HCT116 (cell line): ENCODE measurements at regions not wholly inside any gene's neighbourhood (a gene's known extent, or its start where the extent isn't known, plus 50 kb on each side); places are given as distances from the start of the nearest gene placed in this dataset.

Experiments
- ATAC-seq: fragments of 200-7000 bp; cut with Tn5 transposase; 2 replicates; pipeline ENCODE4 v1.9.1; 2020; ENCODE audit warnings: mild to moderate bottlenecking, moderate library complexity
- BruUV-seq: library from RNA; stranded (reverse); fragments of 400-500 nt; replicated peaks from 2 replicates; lab custom pipeline; 2021; lab: Mats Ljungman, UMichigan
- CTCF ChIA-PET: fragments of 300-600 bp; sonication (Branson Sonifier 250); formaldehyde crosslinking; loops from one replicate; lab custom pipeline; 2021; ENCODE audit warnings: antibody characterized with exemption; lab: Charles Lee
- POLR2A ChIA-PET: fragments of 300-600, 350-600 bp; sonication (Branson Sonifier 250); formaldehyde crosslinking; loops from one replicate; lab custom pipeline; 2021; ENCODE audit warnings: antibody characterized with exemption; lab: Charles Lee
- RAD21 ChIA-PET, 2 experiments: fragments of 300-600 bp; sonication (Branson Sonifier 250); formaldehyde crosslinking; loops; one replicate each; lab custom pipeline; 2023; ENCODE audit warnings: low total read pairs in 2 of 2; ENCODE audit not compliant: uncharacterized antibody in 2 of 2, unreplicated experiment in 2 of 2, low non-redundant PET in 1 of 2; lab: Charles Lee
- DNase-seq: peaks from one replicate; pipeline ENCODE4 v3.0.0-alpha.2; 2010; ENCODE audit warnings: low read depth, low spot score
- H2AFZ ChIP-seq: fragments of 200-600 bp; shearing (Covaris generic), sonication (generic); 2 replicates; pipeline ENCODE4 v1.6.1; 2017; ENCODE audit warnings: low read depth, mixed run types, mixed read lengths, antibody characterized with exemption, low read length; ENCODE audit not compliant: poor library complexity, severe bottlenecking
- H3K27ac ChIP-seq: 2 replicates; pipeline ENCODE4 v1.5.1; 2012; ENCODE audit warnings: low read depth, low read length
- H3K27me3 ChIP-seq: fragments of 200-600 bp; sonication (generic); 2 replicates; pipeline ENCODE4 v1.6.1; 2016; ENCODE audit warnings: mixed run types, low read length, mixed read lengths; ENCODE audit not compliant: insufficient read depth
- H3K36me3 ChIP-seq, 2 experiments: fragments of 200-500 bp in 1 of 2; fragments of 200-600 bp in 1 of 2; sonication (Bioruptor generic) in 1 of 2; sonication (generic) in 1 of 2; 2 replicates each; pipeline versions ENCODE4 v1.5.1 to v1.6.1; 2014 to 2016; ENCODE audit warnings: low read length in 2 of 2, inconsistent platforms in 1 of 2, mixed read lengths in 1 of 2, mixed run types in 1 of 2; ENCODE audit not compliant: insufficient read depth in 2 of 2, control insufficient read depth in 1 of 2
- H3K4me1 ChIP-seq, 2 experiments: fragments of 200-600 bp in 1 of 2; sonication (generic) in 1 of 2; 2 replicates each; pipeline versions ENCODE4 v1.5.1 to v1.6.1; 2012 to 2017; ENCODE audit warnings: low read length in 2 of 2, inconsistent platforms in 1 of 2, mild to moderate bottlenecking in 1 of 2, mixed read lengths in 1 of 2, mixed run types in 1 of 2, moderate library complexity in 1 of 2; ENCODE audit not compliant: insufficient read depth in 2 of 2, control insufficient read depth in 1 of 2
- H3K4me2 ChIP-seq: fragments of 200-600 bp; sonication (generic); 2 replicates; pipeline ENCODE4 v1.6.1; 2017; ENCODE audit warnings: mixed run types, low read length, mixed read lengths
- H3K4me3 ChIP-seq, 2 experiments: fragments of 200-600 bp in 1 of 2; sonication (generic) in 1 of 2; replicated peaks in 1 of 2; 2 replicates each; pipeline ENCODE4 v1.5.1; 2011 to 2016; ENCODE audit warnings: low read length in 2 of 2, control low read depth in 1 of 2, low read depth in 1 of 2, mild to moderate bottlenecking in 1 of 2, mixed read lengths in 1 of 2, mixed run types in 1 of 2
- H3K79me2 ChIP-seq: fragments of 200-600 bp; sonication (generic); 2 replicates; pipeline ENCODE4 v1.6.1; 2017; ENCODE audit warnings: mild to moderate bottlenecking, mixed run types, low read length, moderate library complexity, mixed read lengths; ENCODE audit not compliant: insufficient read depth
- H3K9ac ChIP-seq: fragments of 200-600 bp; sonication (generic); 2 replicates; pipeline ENCODE4 v1.6.1; 2016; ENCODE audit warnings: low read length, mixed read lengths
- H3K9me2 ChIP-seq: fragments of 200-600 bp; sonication (generic), shearing (Covaris generic); 2 replicates; pipeline ENCODE4 v1.6.1; 2017; ENCODE audit warnings: mixed run types, mild to moderate bottlenecking, moderate library complexity; ENCODE audit not compliant: insufficient read depth
- H3K9me3 ChIP-seq, 2 experiments: fragments of 200-500 bp in 1 of 2; fragments of 200-600 bp in 1 of 2; sonication (Bioruptor generic) in 1 of 2; sonication (generic) in 1 of 2; 2 replicates each; pipeline ENCODE4 v1.6.1; 2014 to 2017; ENCODE audit warnings: low read length in 2 of 2, mixed read lengths in 2 of 2, inconsistent platforms in 1 of 2, low read depth in 1 of 2, mild to moderate bottlenecking in 1 of 2, mixed run types in 1 of 2, moderate library complexity in 1 of 2; ENCODE audit not compliant: control insufficient read depth in 1 of 2, insufficient read depth in 1 of 2
- H4K20me1 ChIP-seq: fragments of 200-600 bp; sonication (generic), shearing (Covaris generic); 2 replicates; pipeline ENCODE4 v1.6.1; 2017; ENCODE audit warnings: mixed run types, mild to moderate bottlenecking, moderate library complexity; ENCODE audit not compliant: insufficient read depth
- CBX3 ChIP-seq: IDR thresholded peaks from 2 replicates; pipeline ENCODE4 v1.6.1; 2012; ENCODE audit warnings: low read depth
- CTCF ChIP-seq, 3 experiments: fragments of 200-600 bp in 1 of 3; sonication (generic) in 1 of 3; IDR thresholded peaks in 2 of 3; conservative IDR thresholded peaks in 1 of 3; 2 replicates each; pipeline ENCODE4 v1.5.1; 2012 to 2017; ENCODE audit warnings: low read depth in 2 of 3, low read length in 2 of 3, antibody characterized with exemption in 1 of 3, borderline replicate concordance in 1 of 3, control low read depth in 1 of 3, mild to moderate bottlenecking in 1 of 3, mixed read lengths in 1 of 3, mixed run types in 1 of 3, moderate library complexity in 1 of 3; ENCODE audit not compliant: insufficient read depth in 1 of 3
- ELF1 ChIP-seq: IDR thresholded peaks from 2 replicates; pipeline ENCODE4 v1.6.1; 2012; ENCODE audit warnings: low read depth, borderline replicate concordance
- FOSL1 ChIP-seq: IDR thresholded peaks from 2 replicates; pipeline ENCODE4 v1.6.1; 2012; ENCODE audit warnings: low read depth
- POLR2AphosphoS5 ChIP-seq: IDR thresholded peaks from 2 replicates; pipeline ENCODE4 v1.6.1; 2011; ENCODE audit warnings: mild to moderate bottlenecking, low read depth, low read length, moderate library complexity
- RAD21 ChIP-seq: IDR thresholded peaks from 2 replicates; pipeline ENCODE4 v1.6.1; 2012; ENCODE audit warnings: low read depth, mild to moderate bottlenecking
- SP1 ChIP-seq: IDR thresholded peaks from 2 replicates; pipeline ENCODE4 v1.6.1; 2012; ENCODE audit warnings: low read depth
- SRF ChIP-seq: IDR thresholded peaks from 2 replicates; pipeline ENCODE4 v1.6.1; 2012; ENCODE audit warnings: low read depth
- ZBTB33 ChIP-seq: IDR thresholded peaks from 2 replicates; pipeline ENCODE4 v1.6.1; 2011; ENCODE audit warnings: mild to moderate bottlenecking, low read length, moderate library complexity; ENCODE audit not compliant: insufficient replicate concordance; ENCODE audit errors: extremely low read depth
- ZFX ChIP-seq: fragments of 450-650 bp; IDR thresholded peaks from 2 replicates; pipeline ENCODE4 v1.6.1; 2017
- intact Hi-C: fragments of 100-400 bp; cut with micrococcal nuclease; formaldehyde crosslinking; loops from 2 replicates; pipeline ENCODE4 v1.10.0; 2022

- TF ChIP-seq ZFX (no peak), SRF (no peak), ELF1 (no peak), RAD21 (no peak), FOSL1 (no peak)
Measured at GRCh38 chr5:20224046-20224445, 236.0 kb upstream of the CDH18 start (continued).

- Histone ChIP-seq H3K4me2 (no peak overlapping the region), H3K4me3 (no peak overlapping the region), H3K36me3 (no peaks in the 10 kb centered on the region), H3K9me2 (no peaks in the 10 kb centered on the region), H2AFZ (no peak overlapping the region), H3K9me3 (peaks cover 0 to 3% of the 10 kb centered on the region in 2 experiments; a peak in 2 of 4 replicates), H3K27me3 (no peaks in the 10 kb centered on the region), H3K27ac (no peak overlapping the region), H3K4me1 (no peaks in the 10 kb centered on the region), H4K20me1 (no peaks in the 10 kb centered on the region), H3K79me2 (no peaks in the 10 kb centered on the region), H3K9ac (no peak overlapping the region)
- DNase-seq: no peak
- no peak for TF ChIP-seq CTCF (IDR thresholded peaks at IDR 0.05 in 2 of 3, conservative IDR thresholded peaks at IDR 0.05 in 1 of 3; ENCODE audit: borderline replicate concordance in 1 of 3, insufficient read depth in 1 of 3, low read depth in 2 of 3, low read length in 2 of 3)
- TF ChIP-seq ZBTB33: no peak
- TF ChIP-seq CBX3: no peak
- TF ChIP-seq POLR2AphosphoS5: no peak
- no peak for TF ChIP-seq SP1
- POLR2A ChIA-PET: no interaction called here
- BruUV-seq: no TSS peak
- intact Hi-C loops: no loop called here
- RAD21 ChIA-PET: no interaction called here
- no peak for ATAC-seq
- CTCF ChIA-PET: no interaction called here
Measured at GRCh38 chr5:20223451-20223850, 235.5 kb upstream of the CDH18 start.
